Tibial artery (tissue), 4 donors: ENCODE measurements at regions not wholly inside any gene's neighbourhood (a gene's known extent, or its start where the extent isn't known, plus 50 kb on each side); places are given as distances from the start of the nearest gene placed in this dataset.

ENCODE experiments used
- DNase-seq, 2 donors: peaks; one replicate each; pipeline ENCODE4 v3.0.0-alpha.2; 2019
- H3K27ac ChIP-seq, 2 donors: fragments of 200-600 bp; sonication (generic) in 1 of 2; 1 replicate in 1 of 2; 2 replicates in 1 of 2; pipeline ENCODE4 v1.5.1; 2018 to 2019; ENCODE audit warnings: mild to moderate bottlenecking in 1 of 2
- H3K27me3 ChIP-seq, 2 donors: fragments of 200-600 bp; sonication (generic) in 1 of 2; one replicate each; pipeline versions ENCODE4 v1.5.1 to v1.6.0; 2016 to 2019
- H3K36me3 ChIP-seq, 3 donors: fragments of 200-600 bp; sonication (generic) in 2 of 3; one replicate each; pipeline ENCODE4 v1.5.1; 2016 to 2019; ENCODE audit warnings: mild to moderate bottlenecking in 2 of 3
- H3K4me1 ChIP-seq, 4 donors: fragments of 200-600 bp; sonication (generic) in 2 of 4; 1 replicate in 3 of 4; 2 replicates in 1 of 4; pipeline ENCODE4 v1.5.1; 2016 to 2019
- H3K4me3 ChIP-seq, 2 donors: fragments of 200-600 bp; sonication (generic) in 1 of 2; 1 replicate in 1 of 2; 2 replicates in 1 of 2; pipeline ENCODE4 v1.5.1; 2018 to 2019; ENCODE audit warnings: mild to moderate bottlenecking in 2 of 2
- H3K9me3 ChIP-seq, 3 donors: fragments of 200-600 bp; sonication (generic) in 1 of 3; one replicate each; pipeline ENCODE4 v1.5.1; 2016 to 2019
- intact Hi-C: fragments of 100-400 bp; cut with DNase I; formaldehyde crosslinking; loops from one replicate; pipeline ENCODE4 v1.15.0; 2023; ENCODE audit warnings: low total_unique reads
- TF ChIP-seq, protein P1 (sequence below), 2 experiments: fragments of 200-600 bp in 1 of 2; fragments of 450-650 bp in 1 of 2; IDR thresholded peaks; one replicate each; pipeline ENCODE4 v1.5.1; 2017 to 2019; ENCODE audit warnings: antibody characterized with exemption in 2 of 2, mild to moderate bottlenecking in 1 of 2, moderate library complexity in 1 of 2

DNA sequence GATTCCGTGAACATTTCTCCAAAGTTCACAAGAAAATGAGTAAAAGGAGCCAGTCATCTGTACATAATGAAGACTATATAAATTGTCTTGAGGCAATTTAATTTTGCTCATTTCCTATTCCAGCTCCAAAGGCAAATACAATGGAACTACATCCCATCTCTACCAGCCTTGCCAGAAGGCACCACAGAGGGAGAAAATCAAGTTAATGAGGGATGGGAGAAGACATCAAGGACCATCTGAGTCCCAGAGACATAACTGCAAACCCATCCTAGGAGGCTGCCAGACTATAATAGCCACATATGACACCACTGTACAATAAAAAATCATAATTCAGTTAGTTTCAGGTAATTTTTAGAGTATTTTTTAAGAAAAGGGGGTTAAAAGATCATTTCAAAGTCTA lies 136.3 kb upstream of the RGMB start:
- intact Hi-C loops: no loop called here
- Histone ChIP-seq H3K4me3 (no peak overlapping the region), H3K27me3 (no peaks in the 10 kb centered on the region), H3K4me1 (peaks cover 0 to 4% (median 0%) of the 10 kb centered on the region in 4 donors), H3K27ac (no peak overlapping the region), H3K36me3 (no peaks in the 10 kb centered on the region), H3K9me3 (no peaks in the 10 kb centered on the region)
- TF ChIP-seq, protein P1, sequence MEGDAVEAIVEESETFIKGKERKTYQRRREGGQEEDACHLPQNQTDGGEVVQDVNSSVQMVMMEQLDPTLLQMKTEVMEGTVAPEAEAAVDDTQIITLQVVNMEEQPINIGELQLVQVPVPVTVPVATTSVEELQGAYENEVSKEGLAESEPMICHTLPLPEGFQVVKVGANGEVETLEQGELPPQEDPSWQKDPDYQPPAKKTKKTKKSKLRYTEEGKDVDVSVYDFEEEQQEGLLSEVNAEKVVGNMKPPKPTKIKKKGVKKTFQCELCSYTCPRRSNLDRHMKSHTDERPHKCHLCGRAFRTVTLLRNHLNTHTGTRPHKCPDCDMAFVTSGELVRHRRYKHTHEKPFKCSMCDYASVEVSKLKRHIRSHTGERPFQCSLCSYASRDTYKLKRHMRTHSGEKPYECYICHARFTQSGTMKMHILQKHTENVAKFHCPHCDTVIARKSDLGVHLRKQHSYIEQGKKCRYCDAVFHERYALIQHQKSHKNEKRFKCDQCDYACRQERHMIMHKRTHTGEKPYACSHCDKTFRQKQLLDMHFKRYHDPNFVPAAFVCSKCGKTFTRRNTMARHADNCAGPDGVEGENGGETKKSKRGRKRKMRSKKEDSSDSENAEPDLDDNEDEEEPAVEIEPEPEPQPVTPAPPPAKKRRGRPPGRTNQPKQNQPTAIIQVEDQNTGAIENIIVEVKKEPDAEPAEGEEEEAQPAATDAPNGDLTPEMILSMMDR (IDR thresholded peaks at IDR 0.05): no peak
- no peak for DNase-seq

DNA sequence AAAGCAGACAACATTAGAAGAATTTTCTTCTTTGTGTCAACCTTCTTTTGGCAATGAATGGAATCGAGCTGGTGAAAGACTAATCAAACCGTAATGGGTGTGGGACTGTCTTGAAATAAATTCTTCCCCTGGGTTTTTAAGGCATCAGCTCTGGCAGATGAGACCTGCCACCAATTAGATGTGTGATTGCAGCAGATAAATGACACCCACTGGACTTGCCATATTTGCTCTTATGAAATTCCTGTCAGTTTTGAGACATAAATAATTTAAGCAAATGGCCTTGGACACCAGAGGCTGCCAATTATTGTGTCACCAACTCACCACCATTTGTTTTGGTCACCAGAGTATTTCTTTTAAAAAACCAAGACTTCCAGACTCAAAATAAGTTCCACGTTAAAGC lies 135.9 kb upstream of the RGMB start:
- H3K9me3 ChIP-seq: no peaks in the 10 kb centered on the region
- peaks cover 0 to 4% (median 0%) of the 10 kb centered on the region in 4 donors for H3K4me1 ChIP-seq
- TF ChIP-seq, protein P1 (IDR thresholded peaks at IDR 0.05): no peak
- no peak overlapping the region for H3K4me3 ChIP-seq
- DNase-seq: peak in 1 of 2 donors; percentile 27
- H3K27ac ChIP-seq: no peak overlapping the region
- no peaks in the 10 kb centered on the region for H3K27me3 ChIP-seq
- H3K36me3 ChIP-seq: no peaks in the 10 kb centered on the region
- intact Hi-C loops: no loop called here

DNA sequence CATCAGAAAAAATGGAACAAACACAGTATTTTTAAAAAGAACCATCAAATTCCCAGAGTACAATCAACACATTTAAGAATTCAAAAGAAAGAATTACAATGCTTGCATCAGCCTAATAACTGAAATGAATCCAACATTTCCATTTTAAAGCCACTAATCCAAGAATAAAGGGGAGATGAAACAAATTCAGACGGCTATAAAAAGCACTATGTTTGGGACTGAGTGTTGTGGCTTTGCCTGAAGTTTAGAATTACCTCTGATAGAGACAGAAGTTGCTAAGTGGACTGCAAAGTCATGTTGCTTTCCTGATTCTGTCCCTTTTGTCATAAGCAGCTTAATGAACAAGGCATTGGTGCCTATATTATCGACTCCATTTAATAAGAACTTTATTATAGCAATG lies 135.4 kb upstream of the RGMB start:
- intact Hi-C loops: no loop called here
- no peak overlapping the region for H3K4me3 ChIP-seq
- no peak for DNase-seq
- TF ChIP-seq, protein P1 (IDR thresholded peaks at IDR 0.05): no peak
- H3K9me3 ChIP-seq: no peaks in the 10 kb centered on the region
- H3K36me3 ChIP-seq: no peaks in the 10 kb centered on the region
- no peaks in the 10 kb centered on the region for H3K27me3 ChIP-seq
- no peak overlapping the region for H3K27ac ChIP-seq
- peaks cover 0 to 4% (median 0%) of the 10 kb centered on the region in 4 donors for H3K4me1 ChIP-seq

DNA sequence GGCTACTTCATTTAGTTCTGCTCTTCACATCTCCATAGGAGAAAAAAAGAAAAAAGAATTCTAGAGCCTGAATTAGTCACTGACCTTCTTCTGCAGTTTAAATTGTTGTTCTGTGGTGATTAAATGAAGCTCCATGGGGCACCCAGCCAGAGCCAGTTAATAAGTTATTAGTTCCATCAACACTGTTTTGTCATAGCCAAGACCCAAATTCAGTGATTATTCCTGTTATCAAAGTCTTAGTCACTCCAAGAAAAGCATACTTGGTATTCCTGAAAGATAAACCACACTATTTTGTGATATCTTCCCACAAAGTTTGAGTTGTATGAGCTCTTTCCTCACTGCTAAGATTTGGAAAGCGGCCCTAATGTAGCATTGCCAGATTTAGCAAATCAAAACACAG lies 134.8 kb upstream of the RGMB start:
- no peaks in the 10 kb centered on the region for H3K27me3 ChIP-seq
- peak in 1 of 2 donors; percentile 57 for DNase-seq
- intact Hi-C loops: no loop called here
- TF ChIP-seq, protein P1 (IDR thresholded peaks at IDR 0.05): no peak
- no peak overlapping the region for H3K4me3 ChIP-seq
- no peaks in the 10 kb centered on the region for H3K9me3 ChIP-seq
- H3K27ac ChIP-seq: no peak overlapping the region
- no peaks in the 10 kb centered on the region for H3K36me3 ChIP-seq
- H3K4me1 ChIP-seq: peaks cover 0 to 4% (median 0%) of the 10 kb centered on the region in 4 donors

DNA sequence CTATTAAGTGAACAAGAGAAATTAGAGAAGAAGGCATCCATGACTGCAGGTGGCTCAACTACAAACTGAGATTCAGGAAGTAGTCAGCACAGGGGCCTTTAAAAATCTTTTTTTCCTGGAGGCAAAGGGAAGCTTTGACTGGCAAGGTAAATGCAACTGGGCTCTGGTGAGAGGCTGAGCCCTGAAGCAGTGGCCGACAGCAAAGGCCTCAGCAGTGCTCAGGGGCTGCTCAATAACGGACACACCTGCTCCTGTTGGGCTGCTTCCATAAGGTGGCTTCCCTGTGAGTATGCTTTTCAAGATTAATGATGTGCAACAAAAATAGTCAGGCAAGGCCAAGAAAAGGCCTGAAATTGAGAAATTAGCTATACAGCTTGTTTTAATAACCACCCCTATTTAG lies 134.2 kb upstream of the RGMB start:
- Histone ChIP-seq H3K9me3 (no peaks in the 10 kb centered on the region), H3K27me3 (no peaks in the 10 kb centered on the region), H3K4me1 (peaks cover 0 to 4% (median 0%) of the 10 kb centered on the region in 4 donors), H3K27ac (no peak overlapping the region), H3K4me3 (no peak overlapping the region), H3K36me3 (no peaks in the 10 kb centered on the region)
- intact Hi-C loops: no loop called here
- TF ChIP-seq, protein P1 (IDR thresholded peaks at IDR 0.05): no peak
- DNase-seq: no peak

DNA sequence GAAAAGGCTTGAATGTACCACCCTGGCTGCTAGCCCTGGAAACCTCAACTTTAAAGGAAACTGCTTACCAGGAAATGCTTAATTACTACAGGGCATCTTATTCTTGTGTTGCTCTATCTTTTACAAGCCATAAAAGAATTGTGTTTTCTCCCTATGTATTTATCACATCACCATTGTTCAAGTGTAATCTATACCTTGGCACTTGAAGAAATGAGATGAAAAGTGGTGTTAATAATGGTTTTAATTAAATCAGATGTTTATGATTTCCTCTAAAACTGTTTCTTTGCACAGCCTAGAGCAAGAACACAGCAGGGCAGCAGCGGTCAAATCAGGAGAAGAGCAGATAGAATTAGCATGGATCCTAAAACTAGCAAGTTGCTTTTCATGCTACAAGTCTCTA lies 131.8 kb upstream of the RGMB start:
- DNase-seq: no peak
- intact Hi-C loops: no loop called here
- H3K4me1 ChIP-seq: no peaks in the 10 kb centered on the region

More for the DNA sequence above, 131.8 kb upstream of the RGMB start:
- no peak overlapping the region for H3K27ac ChIP-seq
- no peaks in the 10 kb centered on the region for H3K9me3 ChIP-seq
- TF ChIP-seq, protein P1 (IDR thresholded peaks at IDR 0.05): no peak
- H3K36me3 ChIP-seq: no peaks in the 10 kb centered on the region
- H3K4me3 ChIP-seq: no peak overlapping the region
- no peaks in the 10 kb centered on the region for H3K27me3 ChIP-seq
